Liver (tissue), 8 donors: ENCODE measurements at regions not wholly inside any gene's neighbourhood (a gene's known extent, or its start where the extent isn't known, plus 50 kb on each side); places are given as distances from the start of the nearest gene placed in this dataset.
A peak's percentile ranks its signal among the peaks of the same experiment; 100 is the strongest.

ENCODE experiments used
- DNase-seq: peaks from one replicate; pipeline ENCODE4 v3.0.0-alpha.2; 2017; ENCODE audit warnings: low spot score
- H3K27ac ChIP-seq, 2 donors: one replicate each; pipeline ENCODE4 v1.7.0; 2013; ENCODE audit warnings: inconsistent platforms in 2 of 2, low read length in 2 of 2, control low read depth in 1 of 2, low read depth in 1 of 2, mild to moderate bottlenecking in 1 of 2
- H3K27me3 ChIP-seq, 4 donors: one replicate each; pipeline versions ENCODE4 v1.6.1 to v1.7.0; 2013; ENCODE audit warnings: low read length in 3 of 4, inconsistent platforms in 1 of 4, mild to moderate bottlenecking in 1 of 4, moderate library complexity in 1 of 4; ENCODE audit not compliant: control insufficient read depth in 4 of 4, insufficient read depth in 4 of 4
- H3K36me3 ChIP-seq, 4 donors: one replicate each; pipeline versions ENCODE4 v1.6.1 to v1.7.0; 2013; ENCODE audit warnings: low read length in 3 of 4, mild to moderate bottlenecking in 3 of 4, low read depth in 1 of 4, moderate library complexity in 1 of 4; ENCODE audit not compliant: control insufficient read depth in 4 of 4, insufficient read depth in 3 of 4
- H3K4me1 ChIP-seq, 4 donors: one replicate each; pipeline versions ENCODE4 v1.6.1 to v1.7.0; 2013; ENCODE audit warnings: low read length in 3 of 4, mild to moderate bottlenecking in 3 of 4, moderate library complexity in 1 of 4; ENCODE audit not compliant: control insufficient read depth in 4 of 4, insufficient read depth in 4 of 4
- H3K4me3 ChIP-seq, 3 donors: one replicate each; pipeline versions ENCODE4 v1.6.1 to v1.7.0; 2013; ENCODE audit warnings: low read length in 3 of 3, control low read depth in 1 of 3, low read depth in 1 of 3, mild to moderate bottlenecking in 1 of 3
- H3K9ac ChIP-seq, 2 donors: one replicate each; pipeline ENCODE4 v1.7.0; 2013; ENCODE audit warnings: low read length in 2 of 2, mild to moderate bottlenecking in 2 of 2, moderate library complexity in 2 of 2, control low read depth in 1 of 2, low read depth in 1 of 2
- H3K9me3 ChIP-seq, 4 donors: one replicate each; pipeline versions ENCODE4 v1.6.1 to v1.7.0; 2013; ENCODE audit warnings: low read length in 3 of 4; ENCODE audit not compliant: control insufficient read depth in 4 of 4
- EGR1 ChIP-seq, 2 donors: IDR thresholded peaks; 2 replicates each; pipeline ENCODE4 v1.6.1; 2016 to 2018; ENCODE audit warnings: antibody characterized with exemption in 2 of 2, low read depth in 2 of 2
- FOXA2 ChIP-seq: IDR thresholded peaks from 2 replicates; pipeline ENCODE4 v1.6.1; 2016; ENCODE audit warnings: antibody characterized with exemption
- GABPA ChIP-seq, 2 donors: IDR thresholded peaks in 1 of 2; conservative IDR thresholded peaks in 1 of 2; 2 replicates each; pipeline ENCODE4 v1.6.1; 2016; ENCODE audit warnings: antibody characterized with exemption in 2 of 2, mild to moderate bottlenecking in 1 of 2, moderate library complexity in 1 of 2
- HNF4A ChIP-seq, 2 donors: conservative IDR thresholded peaks; 2 replicates each; pipeline ENCODE4 v1.6.1; 2016; ENCODE audit warnings: antibody characterized with exemption in 2 of 2, mild to moderate bottlenecking in 2 of 2
- JUND ChIP-seq, 2 donors: IDR thresholded peaks; 2 replicates each; pipeline ENCODE4 v1.6.1; 2016; ENCODE audit warnings: antibody characterized with exemption in 2 of 2
- NR2F2 ChIP-seq: IDR thresholded peaks from 2 replicates; pipeline ENCODE4 v1.6.1; 2016; ENCODE audit warnings: antibody characterized with exemption
- RAD21 ChIP-seq, 2 donors: IDR thresholded peaks; 2 replicates each; pipeline ENCODE4 v1.6.1; 2016; ENCODE audit warnings: antibody characterized with exemption in 2 of 2, mild to moderate bottlenecking in 2 of 2
- RXRA ChIP-seq, 2 donors: IDR thresholded peaks; 2 replicates each; pipeline ENCODE4 v1.6.1; 2017 to 2018; ENCODE audit warnings: antibody characterized with exemption in 2 of 2, mild to moderate bottlenecking in 1 of 2
- SP1 ChIP-seq: IDR thresholded peaks from 2 replicates; pipeline ENCODE4 v1.6.1; 2018; ENCODE audit warnings: antibody characterized with exemption, mild to moderate bottlenecking
- TAF1 ChIP-seq: conservative IDR thresholded peaks from 2 replicates; pipeline ENCODE4 v1.6.1; 2016; ENCODE audit warnings: antibody characterized with exemption, mild to moderate bottlenecking
- YY1 ChIP-seq: IDR thresholded peaks from 2 replicates; pipeline ENCODE4 v1.6.1; 2016; ENCODE audit warnings: antibody characterized with exemption, mild to moderate bottlenecking
- WGBS: extraction: QIAGEN DNeasy Blood & Tissue Kit; methylation state at CpG from one replicate; pipeline ENCODE4 v1.1.7; 2013; 5-methylcytosine and 5-hydroxymethylcytosine counted together
- TF ChIP-seq, protein P1 (sequence below): fragments of 150-350 bp; IDR thresholded peaks from 2 replicates; pipeline ENCODE4 v1.5.1; 2017; ENCODE audit warnings: improper control_type of control experiment, low read depth, low read length; ENCODE audit not compliant: missing input control
- TF ChIP-seq, protein P2 (sequence below): IDR thresholded peaks from 2 replicates; pipeline ENCODE4 v1.6.1; 2016; ENCODE audit warnings: antibody characterized with exemption
- TF ChIP-seq, protein P3 (sequence below): IDR thresholded peaks from 2 replicates; pipeline ENCODE4 v1.6.1; 2016; ENCODE audit warnings: antibody characterized with exemption, mild to moderate bottlenecking
- TF ChIP-seq, protein P4 (sequence below): IDR thresholded peaks from 2 replicates; pipeline ENCODE4 v1.6.1; 2016; ENCODE audit warnings: antibody characterized with exemption
- donor health status: healthy.
- donor health status: healthy.
- donor health status: healthy.
- donor health status: healthy.
- donor health status: healthy.

DNA sequence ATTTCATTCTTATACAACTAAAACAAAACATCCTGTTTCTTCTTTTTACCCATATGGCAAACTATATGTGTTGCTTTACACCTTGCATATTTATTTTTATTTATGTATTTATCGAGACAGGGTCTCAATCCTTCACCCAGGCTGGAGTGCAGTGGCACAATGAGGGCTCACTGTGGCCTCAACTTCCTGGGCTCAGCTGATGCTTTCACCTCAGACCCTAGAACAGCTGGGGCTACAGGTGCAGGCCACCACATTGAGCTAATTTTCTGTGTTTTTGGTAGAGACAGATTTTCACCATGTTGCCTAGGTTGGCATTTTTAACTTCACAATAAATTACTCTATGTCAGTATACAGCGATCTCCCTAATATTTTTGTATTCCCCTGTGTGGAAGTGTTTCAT is 522.0 kb downstream of the MBD2 start:
- H3K4me3 ChIP-seq = no peak overlapping the region

DNA sequence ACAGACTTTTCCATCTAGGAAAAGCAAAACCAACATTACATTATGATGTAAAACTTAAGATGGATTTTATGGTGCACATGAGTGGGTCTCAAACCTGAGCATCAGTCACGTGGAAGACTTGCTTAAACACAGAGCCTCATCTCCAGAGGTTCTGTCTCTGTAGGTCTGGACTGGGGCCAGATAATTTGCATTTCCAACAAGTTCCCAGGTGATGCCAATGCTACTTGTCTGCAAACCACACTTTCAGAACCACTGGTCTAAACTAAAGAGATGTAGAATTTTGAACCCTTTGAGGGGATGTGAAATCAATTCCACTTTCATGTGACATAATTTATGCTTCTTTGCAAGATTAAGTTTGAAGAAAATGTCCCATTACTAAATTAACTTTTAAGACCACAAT is 522.8 kb downstream of the MBD2 start:
- Histone ChIP-seq H3K27ac (no peak overlapping the region), H3K36me3 (no peaks in the 10 kb centered on the region)
- WGBS = 63% methylated on average over 1 of the region's 1 CpG

More for the DNA sequence above, 522.0 kb downstream of the MBD2 start:
- no peak for DNase-seq
- Histone ChIP-seq H3K27ac (no peak overlapping the region), H3K9ac (no peak overlapping the region), H3K27me3 (no peaks in the 10 kb centered on the region), H3K4me1 (no peaks in the 10 kb centered on the region), H3K9me3 (no peaks in the 10 kb centered on the region), H3K36me3 (no peaks in the 10 kb centered on the region)
- WGBS = 94% methylated on average over 2 of the region's 2 CpGs
- no peak for TF ChIP-seq RXRA (IDR thresholded peaks at IDR 0.05)

DNA sequence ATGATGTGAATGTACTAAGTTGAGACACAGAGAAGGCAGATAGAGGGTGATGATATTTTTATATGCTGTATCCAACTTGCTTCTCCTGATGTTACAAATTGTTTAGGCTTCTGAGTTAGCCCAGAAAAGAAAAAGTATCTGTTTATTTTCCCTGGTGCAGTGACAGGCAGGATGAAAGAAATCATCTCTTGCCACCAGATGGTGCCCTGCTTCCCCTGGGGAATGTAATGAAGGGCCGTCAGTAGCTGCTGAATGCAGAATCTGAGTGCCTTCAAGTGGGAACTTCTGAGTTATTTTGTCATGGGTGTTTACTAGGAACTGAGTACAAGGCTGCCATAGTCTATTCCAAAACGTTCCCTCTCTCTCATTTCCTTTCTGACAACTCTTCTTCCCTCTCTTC is 525.6 kb downstream of the MBD2 start:
- Histone ChIP-seq H3K4me1 (no peaks in the 10 kb centered on the region), H3K4me3 (no peak overlapping the region), H3K9me3 (no peaks in the 10 kb centered on the region), H3K36me3 (no peaks in the 10 kb centered on the region), H3K9ac (no peak overlapping the region), H3K27me3 (peaks cover 0 to 2% (median 0%) of the 10 kb centered on the region in 4 donors), H3K27ac (no peak overlapping the region)
- WGBS = under 1% methylated on average over 2 of the region's 2 CpGs
- no peak for TF ChIP-seq FOXA2
- peak; percentile 51 to 69 for TF ChIP-seq RAD21 (IDR thresholded peaks at IDR 0.05)
- TF ChIP-seq, protein P1, sequence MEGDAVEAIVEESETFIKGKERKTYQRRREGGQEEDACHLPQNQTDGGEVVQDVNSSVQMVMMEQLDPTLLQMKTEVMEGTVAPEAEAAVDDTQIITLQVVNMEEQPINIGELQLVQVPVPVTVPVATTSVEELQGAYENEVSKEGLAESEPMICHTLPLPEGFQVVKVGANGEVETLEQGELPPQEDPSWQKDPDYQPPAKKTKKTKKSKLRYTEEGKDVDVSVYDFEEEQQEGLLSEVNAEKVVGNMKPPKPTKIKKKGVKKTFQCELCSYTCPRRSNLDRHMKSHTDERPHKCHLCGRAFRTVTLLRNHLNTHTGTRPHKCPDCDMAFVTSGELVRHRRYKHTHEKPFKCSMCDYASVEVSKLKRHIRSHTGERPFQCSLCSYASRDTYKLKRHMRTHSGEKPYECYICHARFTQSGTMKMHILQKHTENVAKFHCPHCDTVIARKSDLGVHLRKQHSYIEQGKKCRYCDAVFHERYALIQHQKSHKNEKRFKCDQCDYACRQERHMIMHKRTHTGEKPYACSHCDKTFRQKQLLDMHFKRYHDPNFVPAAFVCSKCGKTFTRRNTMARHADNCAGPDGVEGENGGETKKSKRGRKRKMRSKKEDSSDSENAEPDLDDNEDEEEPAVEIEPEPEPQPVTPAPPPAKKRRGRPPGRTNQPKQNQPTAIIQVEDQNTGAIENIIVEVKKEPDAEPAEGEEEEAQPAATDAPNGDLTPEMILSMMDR = peak; percentile 16
- no peak for DNase-seq

More for the DNA sequence above, 522.8 kb downstream of the MBD2 start:
- Histone ChIP-seq H3K4me1 (no peaks in the 10 kb centered on the region), H3K27me3 (no peaks in the 10 kb centered on the region), H3K9me3 (no peaks in the 10 kb centered on the region), H3K4me3 (no peak overlapping the region), H3K9ac (no peak overlapping the region)
- no peak for DNase-seq
- TF ChIP-seq NR2F2 = no peak
- TF ChIP-seq, protein P2, sequence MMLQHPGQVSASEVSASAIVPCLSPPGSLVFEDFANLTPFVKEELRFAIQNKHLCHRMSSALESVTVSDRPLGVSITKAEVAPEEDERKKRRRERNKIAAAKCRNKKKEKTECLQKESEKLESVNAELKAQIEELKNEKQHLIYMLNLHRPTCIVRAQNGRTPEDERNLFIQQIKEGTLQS = no peak

GRCh38 chr18:53689886-53690285 is 534.6 kb downstream of the MBD2 start:
- no peaks in the 10 kb centered on the region for H3K36me3 ChIP-seq
- H3K27ac ChIP-seq = no peak overlapping the region
- no peaks in the 10 kb centered on the region for H3K9me3 ChIP-seq
- no peak overlapping the region for H3K4me3 ChIP-seq
- H3K9ac ChIP-seq = no peak overlapping the region
- H3K27me3 ChIP-seq = no peaks in the 10 kb centered on the region
- DNase-seq = no peak
- WGBS = 91% methylated on average over 2 of the region's 2 CpGs
- H3K4me1 ChIP-seq = no peaks in the 10 kb centered on the region
- TF ChIP-seq, protein P1 = no peak
- TF ChIP-seq HNF4A (conservative IDR thresholded peaks at IDR 0.05) (no peak), NR2F2 (no peak), EGR1 (IDR thresholded peaks at IDR 0.05; ENCODE audit: low read depth in 2 of 2) (no peak), JUND (IDR thresholded peaks at IDR 0.05) (no peak), RXRA (IDR thresholded peaks at IDR 0.05) (no peak), SP1 (no peak), YY1 (no peak), RAD21 (IDR thresholded peaks at IDR 0.05) (no peak), GABPA (IDR thresholded peaks at IDR 0.05 in 1 of 2, conservative IDR thresholded peaks at IDR 0.05 in 1 of 2) (no peak), TAF1 (no peak)
- TF ChIP-seq, protein P3, sequence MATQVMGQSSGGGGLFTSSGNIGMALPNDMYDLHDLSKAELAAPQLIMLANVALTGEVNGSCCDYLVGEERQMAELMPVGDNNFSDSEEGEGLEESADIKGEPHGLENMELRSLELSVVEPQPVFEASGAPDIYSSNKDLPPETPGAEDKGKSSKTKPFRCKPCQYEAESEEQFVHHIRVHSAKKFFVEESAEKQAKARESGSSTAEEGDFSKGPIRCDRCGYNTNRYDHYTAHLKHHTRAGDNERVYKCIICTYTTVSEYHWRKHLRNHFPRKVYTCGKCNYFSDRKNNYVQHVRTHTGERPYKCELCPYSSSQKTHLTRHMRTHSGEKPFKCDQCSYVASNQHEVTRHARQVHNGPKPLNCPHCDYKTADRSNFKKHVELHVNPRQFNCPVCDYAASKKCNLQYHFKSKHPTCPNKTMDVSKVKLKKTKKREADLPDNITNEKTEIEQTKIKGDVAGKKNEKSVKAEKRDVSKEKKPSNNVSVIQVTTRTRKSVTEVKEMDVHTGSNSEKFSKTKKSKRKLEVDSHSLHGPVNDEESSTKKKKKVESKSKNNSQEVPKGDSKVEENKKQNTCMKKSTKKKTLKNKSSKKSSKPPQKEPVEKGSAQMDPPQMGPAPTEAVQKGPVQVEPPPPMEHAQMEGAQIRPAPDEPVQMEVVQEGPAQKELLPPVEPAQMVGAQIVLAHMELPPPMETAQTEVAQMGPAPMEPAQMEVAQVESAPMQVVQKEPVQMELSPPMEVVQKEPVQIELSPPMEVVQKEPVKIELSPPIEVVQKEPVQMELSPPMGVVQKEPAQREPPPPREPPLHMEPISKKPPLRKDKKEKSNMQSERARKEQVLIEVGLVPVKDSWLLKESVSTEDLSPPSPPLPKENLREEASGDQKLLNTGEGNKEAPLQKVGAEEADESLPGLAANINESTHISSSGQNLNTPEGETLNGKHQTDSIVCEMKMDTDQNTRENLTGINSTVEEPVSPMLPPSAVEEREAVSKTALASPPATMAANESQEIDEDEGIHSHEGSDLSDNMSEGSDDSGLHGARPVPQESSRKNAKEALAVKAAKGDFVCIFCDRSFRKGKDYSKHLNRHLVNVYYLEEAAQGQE = no peak
- TF ChIP-seq, protein P2 = no peak
- TF ChIP-seq, protein P4, sequence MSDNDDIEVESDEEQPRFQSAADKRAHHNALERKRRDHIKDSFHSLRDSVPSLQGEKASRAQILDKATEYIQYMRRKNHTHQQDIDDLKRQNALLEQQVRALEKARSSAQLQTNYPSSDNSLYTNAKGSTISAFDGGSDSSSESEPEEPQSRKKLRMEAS = no peak
